GM21529 (cell line): ENCODE measurements at regions not wholly inside any gene's neighbourhood (a gene's known extent, or its start where the extent isn't known, plus 50 kb on each side); places are given as distances from the start of the nearest gene placed in this dataset.

Experiments used
- ATAC-seq: cut with Tn5 transposase; IDR thresholded peaks from one replicate; pipeline ENCODE4 v1.9.1; 2021; ENCODE audit not compliant: unreplicated experiment

DNA sequence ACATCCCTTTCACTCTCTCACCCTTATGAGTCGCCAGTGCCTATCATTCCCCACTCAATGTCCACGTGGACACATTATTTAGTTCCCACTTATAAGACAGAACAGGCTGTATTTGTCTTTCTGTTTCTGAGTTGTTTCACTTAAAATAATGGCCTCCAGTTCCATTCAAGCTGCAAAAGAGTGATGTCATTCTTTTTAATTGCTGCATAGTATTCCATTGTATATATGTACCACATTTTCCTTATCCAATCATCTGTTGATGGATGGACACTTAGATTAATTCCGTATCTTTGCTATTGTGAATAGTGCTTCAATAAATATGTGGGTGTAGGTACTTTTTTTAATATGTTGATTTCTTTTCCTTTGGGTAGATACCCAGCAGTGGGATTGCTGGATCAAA lies 79.1 kb downstream of the ZNF365 start:
- no peak for ATAC-seq

DNA sequence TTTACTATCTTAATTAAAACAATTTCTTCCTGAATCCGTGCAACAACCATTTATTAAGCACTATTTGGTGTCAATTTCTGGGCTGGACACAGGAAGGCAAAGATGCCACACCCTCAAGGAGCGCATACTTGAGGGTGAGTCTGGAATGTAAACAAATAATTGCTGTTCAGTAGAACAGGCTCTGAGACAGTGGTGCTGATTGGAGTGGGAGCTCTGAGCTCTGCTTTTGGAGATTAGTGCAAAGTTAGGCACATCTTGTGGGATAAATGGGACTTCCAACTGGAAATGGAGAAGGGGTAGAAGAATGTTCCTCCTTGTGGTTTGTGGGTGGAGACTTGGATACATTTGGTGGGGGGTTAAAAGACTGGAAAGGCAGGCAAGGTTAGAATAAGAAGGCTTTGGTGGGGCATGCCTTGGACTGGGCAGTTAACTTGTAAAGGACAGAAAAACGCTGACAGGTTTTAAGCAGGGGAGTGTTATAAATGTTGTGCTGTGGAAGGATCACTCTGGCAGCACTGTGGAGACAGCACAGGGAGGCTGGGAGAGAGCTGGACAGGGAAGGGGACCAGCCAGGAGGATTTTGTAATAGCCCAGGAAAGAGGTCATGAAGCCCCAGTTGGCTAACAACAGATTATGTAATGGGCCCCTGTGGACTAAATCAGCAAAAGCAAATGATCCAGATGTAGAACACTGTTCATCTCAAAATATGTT lies 80.7 kb downstream of the ZNF365 start:
- no peak for ATAC-seq

DNA sequence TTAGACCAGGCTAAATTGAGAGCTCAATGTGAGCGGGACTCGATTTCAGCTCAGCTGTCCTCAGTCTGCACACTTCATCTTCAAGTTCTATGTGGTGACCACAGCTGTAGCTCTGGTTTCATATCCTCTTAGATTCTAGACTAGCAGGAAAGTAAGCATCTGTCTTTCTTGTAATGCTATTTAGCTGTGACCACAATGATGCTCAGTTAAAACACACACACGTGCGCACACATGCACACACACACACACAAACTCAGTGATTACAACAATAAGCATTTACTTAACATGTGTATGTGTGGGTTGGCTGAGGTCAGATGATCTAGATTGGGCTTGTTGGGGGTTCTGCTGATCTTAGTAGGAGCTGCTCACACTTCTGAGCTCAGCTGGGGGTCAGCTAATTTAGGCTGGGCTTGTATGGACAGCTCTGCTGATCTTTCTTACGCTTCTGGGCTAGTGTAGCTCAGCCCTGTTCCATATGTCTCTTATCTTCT lies 82.5 kb downstream of the ZNF365 start:
- ATAC-seq, result peak; percentile 98

DNA sequence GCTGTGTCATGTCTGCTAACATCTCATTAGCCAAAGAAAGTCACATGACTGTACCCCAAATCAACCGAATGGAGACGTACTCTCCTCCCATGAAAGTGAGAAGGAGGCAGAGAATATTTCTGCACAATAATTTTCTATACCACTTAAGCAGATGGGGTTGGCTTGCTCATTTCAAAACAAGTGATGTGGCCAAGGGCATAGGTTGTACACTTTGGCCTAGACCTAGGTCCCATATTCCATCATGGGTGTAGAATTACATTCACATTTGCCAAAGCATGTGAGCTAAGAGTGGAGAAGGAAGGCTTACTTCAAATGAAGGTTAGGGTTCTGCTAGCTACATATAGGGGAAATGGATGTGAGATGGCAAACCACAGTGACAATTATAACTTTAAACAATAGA lies 83.0 kb downstream of the ZNF365 start:
- peak; percentile 8 for ATAC-seq

DNA sequence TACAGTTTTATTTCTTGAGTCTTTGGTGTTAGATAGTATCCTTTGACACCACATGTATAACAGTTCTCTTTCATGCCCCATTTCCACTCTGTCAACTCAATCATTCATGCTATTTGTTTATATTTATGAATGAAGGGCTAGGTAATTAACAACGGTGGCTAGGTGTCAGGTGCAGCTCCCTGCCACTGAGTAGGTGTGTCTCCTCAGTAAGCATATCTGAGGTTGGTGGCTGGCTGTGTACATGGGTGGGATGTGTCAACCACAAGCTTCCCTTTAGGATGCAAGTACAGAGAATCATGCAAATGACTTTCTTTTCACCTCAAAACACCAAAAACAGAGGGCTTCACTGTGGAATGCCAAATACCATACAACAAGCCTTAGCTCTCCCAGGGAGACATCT lies 83.4 kb downstream of the ZNF365 start:
- peak; percentile 29 for ATAC-seq

DNA sequence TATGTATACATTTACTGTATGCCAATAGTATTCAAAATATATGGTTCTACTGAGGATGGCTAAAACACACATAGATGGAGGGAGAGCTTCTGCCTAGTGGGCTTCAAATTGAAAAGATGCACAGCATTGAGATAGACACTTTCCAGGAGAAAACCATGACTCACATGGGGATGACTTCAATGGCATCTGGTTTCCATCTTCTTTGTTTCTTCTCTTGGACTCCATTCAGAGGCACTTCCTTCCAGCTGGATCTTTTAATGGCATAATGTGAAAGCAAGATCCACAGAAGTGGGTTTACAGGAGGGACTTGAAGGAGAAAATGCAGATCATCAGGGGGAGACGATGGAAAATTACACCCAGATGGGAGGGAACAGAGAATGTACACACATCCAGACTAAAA lies 84.9 kb downstream of the ZNF365 start:
- ATAC-seq, result no peak

DNA sequence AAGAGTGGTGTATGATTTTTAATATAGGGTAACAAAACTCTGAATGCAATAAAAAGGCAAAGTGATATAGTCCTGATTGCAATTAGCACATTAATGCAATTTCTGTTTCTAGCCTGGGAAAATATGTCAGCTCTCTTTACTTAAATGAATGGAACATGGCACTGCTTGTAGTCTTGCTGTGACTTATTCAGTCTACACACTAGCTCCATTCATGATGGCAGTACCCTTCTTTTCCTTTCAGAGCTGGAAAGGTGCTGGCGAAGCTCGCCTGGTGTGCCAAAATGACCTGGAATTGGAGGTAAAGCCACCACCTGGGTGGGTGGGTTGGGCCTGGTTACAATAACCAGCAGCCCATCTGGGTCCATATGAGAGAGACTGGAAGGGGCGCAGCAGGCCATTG lies 85.3 kb downstream of the ZNF365 start:
- ATAC-seq, result no peak

DNA sequence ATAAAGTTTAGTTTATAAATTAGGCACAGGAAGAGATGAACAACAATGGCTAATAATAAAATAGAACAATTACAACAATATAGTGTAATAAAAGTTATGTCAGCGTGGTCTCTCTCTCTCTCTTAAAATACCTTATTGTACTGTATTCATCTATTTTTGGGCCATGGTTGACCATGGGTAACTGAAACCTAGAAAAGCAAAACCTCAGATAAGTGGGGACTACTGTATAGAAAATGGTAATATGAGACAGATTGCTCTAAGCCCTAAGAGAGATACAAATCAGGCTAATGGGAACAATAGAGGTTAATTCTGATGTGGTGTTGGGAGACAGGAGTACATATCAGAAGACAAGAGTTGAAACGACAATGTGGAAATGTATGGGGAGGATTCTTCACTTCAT lies 86.2 kb downstream of the ZNF365 start:
- ATAC-seq, result no peak

DNA sequence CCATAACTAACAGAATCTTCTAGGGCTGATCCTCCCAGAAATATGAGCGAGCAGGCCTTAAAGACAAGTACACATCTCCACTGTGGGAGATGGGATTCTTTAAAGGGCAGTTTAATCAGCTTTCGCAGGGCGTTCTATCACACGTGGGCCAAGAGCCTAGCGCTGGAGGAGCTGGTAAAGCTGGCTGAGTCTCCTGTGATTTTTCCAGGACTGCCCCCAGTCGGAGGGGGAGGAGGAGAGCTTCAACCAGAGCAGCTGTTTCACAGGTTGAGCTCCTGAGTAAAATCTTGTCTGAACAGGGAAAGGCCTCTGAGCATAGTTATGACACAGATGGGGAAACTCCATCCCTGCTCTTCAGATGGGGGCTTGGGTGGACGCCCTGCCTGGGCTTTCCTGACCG lies 87.0 kb downstream of the ZNF365 start:
- no peak for ATAC-seq

DNA sequence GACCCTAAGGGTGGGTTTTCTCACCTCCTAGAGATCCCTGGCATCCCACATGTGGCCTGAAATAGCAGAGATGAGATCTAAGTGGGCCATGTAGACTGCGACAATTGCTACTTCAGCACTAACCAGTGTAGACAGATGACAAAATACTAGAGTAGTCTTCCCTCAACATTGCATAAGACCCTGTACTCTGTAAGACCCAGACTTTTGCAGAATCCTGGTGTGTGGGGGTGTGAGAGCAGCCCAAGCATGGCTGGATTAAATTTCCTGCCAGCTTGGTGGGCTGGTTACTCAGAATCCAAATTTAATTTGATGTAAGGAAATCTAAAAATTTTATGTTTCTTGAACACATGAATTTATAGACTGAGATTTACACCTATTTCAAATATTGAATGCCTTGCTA lies 88.3 kb downstream of the ZNF365 start:
- ATAC-seq, result no peak

DNA sequence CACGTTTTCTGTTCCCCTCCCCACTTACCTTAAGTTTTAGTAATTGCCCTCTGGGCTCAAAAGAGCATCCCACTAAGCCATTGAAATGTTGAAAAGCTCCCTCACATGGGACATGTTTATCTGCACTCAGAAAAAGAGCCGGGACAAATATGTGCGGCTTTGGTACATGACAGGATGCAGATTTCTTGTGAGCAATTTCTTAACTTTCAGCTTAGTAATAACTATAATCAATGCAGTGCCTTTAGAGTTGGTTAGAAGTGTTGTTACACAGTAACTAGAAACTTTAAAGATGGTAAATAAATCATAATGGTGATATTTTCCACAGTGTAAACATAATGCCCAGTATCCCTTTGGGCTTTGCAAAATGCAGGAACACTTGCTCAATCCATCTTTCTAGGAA lies 89.2 kb downstream of the ZNF365 start:
- ATAC-seq, result no peak

DNA sequence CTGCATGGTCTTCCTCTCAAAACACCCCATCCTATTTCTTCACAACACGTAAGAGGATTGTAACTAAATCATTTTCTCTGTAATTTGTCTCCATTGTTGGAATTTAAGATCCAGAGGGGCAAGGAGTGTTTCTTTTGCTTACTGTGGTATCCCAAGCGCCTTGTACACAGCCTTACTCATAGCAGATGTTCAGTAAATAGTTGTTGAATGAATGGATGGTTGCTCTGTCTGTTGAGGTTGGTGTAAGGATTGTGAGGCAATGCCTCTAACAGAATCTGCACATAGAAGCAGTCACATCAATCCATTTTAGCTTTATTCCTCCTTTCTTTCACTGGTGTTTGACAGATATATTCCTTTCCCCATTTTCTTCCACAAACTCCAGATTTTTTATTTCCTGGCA lies 90.1 kb downstream of the ZNF365 start:
- ATAC-seq, result no peak

DNA sequence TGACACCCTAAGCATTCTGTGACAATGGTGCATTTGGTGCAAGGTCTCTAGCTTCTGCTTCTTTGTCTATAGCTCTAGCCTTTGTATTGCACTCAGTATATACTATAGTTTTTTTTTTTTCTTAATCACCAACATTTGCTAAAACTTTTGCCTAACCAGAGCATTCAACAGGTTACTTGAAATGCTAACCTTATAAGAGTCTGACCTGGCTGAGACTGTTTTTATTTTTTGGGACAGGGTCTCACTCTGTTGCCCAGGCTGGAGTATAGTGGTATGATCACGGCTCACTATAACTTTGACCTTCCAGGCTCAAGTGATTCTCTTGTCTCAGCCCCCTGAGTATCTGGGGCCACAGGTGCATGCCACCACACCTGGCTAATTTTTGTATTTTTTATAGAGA lies 92.4 kb downstream of the ZNF365 start:
- no peak for ATAC-seq

DNA sequence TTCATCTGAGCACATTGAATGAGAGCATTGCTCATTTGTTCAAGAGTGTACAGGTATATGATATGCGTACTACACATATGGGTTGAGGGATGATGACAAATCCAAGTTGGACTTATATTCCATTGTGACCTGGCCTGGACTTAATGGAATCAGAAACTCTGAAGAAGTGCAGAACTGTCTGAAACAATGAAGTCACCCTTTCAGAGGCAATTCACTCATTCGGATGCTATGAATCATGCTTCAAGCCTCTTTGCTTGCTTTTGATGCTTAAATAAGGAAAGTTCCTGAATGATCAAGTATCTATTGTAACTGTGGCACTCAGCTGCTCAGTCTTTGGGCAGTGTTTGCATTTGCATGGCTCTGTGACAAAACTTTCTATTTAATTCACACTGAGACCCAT lies 93.4 kb downstream of the ZNF365 start:
- ATAC-seq, result no peak

DNA sequence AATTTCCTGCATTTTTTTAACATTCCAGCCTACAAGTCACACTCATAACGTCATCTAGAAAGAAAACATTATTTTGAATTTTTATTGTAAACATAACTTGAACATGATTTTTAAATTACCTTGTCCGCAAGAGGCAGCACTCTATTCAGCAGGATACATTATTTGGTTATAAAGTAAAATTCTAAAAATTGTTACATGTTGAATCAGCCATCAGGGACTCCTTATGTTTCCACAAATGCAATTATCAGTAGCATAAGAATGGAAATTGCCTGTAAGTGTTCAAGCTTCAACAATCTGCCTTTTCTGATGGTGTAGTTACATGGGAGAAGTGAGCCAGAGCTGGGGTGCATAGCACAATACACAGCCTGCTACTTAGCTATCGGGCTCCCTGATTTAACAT lies 97.5 kb downstream of the ZNF365 start:
- no peak for ATAC-seq

DNA sequence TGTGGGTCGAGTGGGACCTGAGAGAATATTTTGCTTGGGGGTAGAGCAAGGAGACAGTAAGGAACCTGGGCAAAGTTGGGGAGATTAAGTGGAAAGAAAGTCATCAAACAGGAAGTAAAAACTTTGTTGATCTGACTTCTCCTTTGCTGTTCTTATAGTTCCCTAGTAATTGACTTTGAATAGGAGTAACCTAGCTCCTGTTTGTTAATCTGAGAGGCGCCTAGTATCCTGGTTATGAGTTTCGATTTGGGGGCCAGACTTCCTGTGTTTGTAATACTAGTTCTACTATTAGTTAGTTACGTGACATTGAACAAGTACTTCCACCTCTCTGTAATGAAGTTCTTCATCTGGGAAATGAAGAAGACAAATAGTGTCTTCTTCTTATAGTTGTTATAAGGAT lies 99.1 kb downstream of the ZNF365 start:
- no peak for ATAC-seq

DNA sequence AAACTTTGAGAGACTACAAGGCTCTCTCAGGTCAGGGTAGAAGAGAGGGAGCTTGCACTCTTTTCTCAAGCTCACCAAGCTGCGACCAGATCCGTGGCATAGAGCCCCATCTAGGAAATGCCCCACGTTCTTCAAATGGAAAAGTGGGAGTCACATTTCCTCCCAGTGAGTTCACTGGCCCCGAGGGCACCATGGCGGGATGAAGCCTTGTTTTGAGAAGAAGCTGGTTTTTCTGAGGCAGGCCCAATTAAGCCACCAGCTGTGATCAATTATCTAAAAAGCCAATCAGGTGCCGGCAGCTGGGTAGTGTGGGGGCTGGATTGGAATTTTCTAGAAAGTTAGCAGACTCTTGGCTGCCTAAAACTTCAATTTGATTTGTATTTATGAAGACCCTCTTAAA lies 101.4 kb downstream of the ZNF365 start:
- no peak for ATAC-seq

DNA sequence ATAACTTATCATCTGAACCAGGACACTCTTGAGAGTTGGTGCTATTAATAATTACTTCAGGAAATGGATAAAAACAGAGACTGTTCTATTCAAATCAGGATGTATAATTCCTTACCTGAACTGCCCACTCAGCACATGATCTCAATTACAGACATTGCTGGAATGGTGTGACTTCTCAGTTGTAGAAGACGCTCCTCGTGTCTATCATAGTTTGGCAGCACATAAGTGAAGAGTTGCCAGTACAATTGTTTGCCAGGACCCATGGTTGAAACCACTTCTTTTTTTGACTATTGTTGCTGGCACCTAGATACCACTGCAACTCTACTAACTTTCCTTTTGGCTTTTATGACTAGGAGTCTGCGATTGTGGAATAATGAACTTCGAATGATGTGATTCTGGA lies 105.4 kb downstream of the ZNF365 start:
- no peak for ATAC-seq

DNA sequence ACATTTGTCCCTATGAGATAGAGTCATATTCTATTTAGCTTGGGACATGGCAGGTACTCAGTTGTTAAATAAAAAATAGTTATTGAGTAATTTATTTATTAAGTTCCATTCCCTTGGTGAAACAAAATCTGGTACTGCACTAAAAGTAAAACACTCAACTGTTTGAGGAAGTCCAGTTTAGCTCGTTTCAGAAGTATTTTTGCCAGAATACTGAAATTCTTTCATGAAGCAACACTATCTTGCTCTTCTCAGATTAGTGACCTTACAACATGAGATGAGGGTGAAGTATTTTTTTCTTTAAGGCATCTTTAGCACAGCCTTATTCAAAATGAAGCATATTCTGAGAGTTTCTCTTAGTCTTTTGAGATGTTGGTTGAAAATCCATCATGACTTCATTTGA lies 106.0 kb downstream of the ZNF365 start:
- ATAC-seq, result no peak

DNA sequence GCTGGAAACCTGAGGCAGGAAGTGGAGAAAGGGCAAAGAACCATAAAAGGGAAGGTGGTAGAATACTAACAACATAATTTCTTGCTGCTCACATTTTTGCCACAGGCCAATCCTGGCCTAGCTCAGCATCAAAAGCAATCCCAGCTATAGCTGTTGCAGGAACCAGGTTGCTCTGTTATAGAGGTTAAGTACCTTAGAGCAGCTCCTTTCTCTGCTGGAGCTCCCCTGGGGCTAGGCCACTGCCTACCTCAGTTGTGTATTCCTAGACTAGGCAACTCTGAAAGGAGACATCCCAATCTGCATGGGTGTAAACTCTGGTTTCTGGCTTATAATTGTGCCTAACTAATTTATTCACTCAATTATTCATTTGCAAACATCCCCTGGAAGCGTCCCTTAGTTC lies 108.4 kb downstream of the ZNF365 start:
- no peak for ATAC-seq

DNA sequence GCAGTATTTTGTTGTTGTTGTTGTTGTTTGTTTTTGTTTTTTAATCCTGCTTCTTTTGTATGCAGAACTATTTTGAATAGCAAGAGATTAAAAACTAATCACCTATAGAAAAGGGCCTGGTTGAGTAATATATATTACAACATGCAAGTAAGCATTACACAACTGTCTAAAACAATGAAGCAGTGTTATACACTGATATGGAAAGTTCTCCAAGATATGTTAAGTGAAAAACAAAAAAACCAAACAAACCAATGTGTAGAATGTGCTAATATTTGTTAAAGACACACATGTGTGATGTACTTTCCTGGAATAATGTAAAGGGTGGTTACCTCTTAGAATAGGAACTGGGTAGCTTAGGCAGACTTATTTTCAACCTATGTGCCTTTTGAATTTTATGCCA lies 117.4 kb downstream of the ZNF365 start:
- ATAC-seq, result no peak

DNA sequence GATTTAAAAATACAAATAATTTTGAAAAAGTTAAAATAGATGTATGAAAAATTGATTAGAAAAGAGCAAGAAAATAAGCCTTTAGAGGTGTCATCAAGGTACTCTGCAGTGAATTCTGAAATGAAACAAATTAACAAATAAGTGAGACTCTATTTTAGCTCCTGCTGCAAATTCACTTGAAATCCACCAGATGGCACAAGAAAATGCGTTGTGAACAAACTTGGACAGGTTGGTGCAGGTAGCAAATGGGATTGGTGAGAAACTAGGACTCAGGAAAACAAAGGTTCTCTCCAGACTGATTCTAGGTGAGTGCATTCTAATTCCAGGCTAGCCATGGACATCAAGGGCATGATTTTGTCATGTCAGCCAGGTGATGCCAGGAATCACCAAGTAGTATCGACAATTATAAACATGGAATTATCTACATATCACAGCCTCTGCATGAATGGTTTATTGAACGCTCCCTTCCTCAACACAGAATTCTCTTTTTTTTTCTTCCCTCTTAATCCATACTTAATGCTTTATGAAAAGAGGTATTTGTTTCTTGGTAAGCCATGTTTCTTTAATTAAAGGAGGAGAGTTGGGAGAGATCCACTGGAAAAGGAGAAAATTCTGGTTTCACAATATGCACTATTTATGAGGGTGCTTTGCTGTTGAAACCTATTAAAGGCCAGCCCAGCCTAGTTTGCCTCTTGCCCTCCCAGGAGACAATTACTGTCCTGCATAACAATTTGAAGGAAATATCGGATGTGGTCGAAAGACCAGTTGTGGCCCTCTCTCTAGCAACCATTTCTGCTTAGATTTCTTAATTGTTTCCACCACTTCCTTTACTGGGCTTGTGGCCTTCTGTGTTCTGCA lies 118.1 kb downstream of the ZNF365 start:
- ATAC-seq, result no peak

DNA sequence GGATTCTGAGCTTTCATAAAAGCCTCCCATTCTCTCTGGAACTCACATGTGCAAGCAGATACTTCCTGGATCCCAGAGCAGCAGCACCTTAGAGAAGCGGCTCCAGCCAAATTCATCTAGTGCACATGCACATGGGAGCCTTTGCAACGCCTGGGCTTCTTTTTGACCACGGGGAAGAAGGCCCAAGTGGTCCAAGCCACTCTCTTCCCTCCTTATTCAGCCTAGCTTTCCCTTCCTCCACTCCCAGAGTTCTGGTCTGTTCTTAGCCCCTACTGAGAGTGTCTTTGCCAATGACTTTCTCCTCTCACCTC lies 118.7 kb downstream of the ZNF365 start:
- ATAC-seq, result no peak
